ENCODE measurements at regions not wholly inside any gene's neighbourhood (a gene's known extent, or its start where the extent isn't known, plus 50 kb on each side); places are given as distances from the start of the nearest gene placed in this dataset.
A peak's percentile ranks its signal among the peaks of the same experiment; 100 is the strongest.

DNA sequence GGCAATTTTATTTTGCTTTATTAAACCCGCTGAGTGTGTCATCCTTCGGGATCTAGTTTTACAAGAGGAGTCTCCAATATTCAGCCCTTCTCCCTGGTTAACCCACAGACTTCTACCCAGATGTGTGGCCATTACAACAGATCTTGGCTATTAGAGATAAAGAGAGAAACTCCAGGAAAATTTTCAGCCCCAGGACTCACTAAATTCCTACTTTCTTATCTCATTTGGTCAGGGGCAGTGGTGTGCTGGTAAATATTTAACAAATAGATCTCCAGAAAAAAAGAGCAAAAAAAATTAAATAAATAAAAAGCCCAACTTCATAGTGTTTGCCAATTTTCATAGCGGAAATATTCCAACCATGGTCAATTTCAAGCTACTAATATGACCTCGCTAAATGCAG lies 168.4 kb downstream of the RND3 start:
- DNase-seq (ENCODE audit: low spot score) = no peak

DNA sequence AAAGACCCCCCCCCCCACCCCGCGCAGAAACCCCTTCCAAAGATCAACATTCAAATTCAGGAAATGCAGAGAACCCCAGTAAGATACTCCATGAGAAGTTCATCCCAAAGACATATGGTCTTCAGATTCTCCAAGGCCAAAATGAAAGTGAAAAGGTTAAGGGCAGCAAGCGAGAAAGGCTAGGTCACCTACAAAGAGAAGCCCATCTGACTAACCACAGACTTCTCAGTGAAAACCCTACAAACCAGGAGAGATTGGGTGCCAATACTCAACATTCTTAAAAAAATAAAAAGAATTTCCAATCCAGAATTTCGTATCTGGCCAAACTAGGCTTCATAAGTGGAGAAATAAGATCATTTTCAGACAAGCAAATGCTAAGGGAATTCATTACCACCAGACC lies 175.2 kb downstream of the RND3 start:
- no peak for DNase-seq (ENCODE audit: low spot score)

- DNase-seq (ENCODE audit: low spot score) = peak; percentile 42
These were observed 178.0 kb downstream of the RND3 start for GRCh38 chr2:150309311-150310080.

DNA sequence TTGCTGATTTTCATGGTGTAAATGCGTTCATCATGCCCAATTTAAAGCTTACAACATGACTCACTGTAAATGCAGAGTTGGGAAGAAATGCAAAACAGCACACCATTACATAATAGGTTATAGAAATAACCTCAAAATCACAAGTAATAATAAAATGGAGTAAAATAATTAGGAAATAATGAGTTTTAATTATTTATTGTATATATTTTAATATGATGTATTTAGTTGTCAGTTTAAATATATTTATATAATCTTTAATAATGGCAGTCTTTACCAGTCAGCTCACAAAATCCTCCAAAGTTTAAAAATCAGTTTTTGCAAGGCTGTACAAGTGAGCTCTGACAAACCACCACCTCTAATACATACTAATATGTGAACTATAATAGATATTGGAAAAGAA lies 180.2 kb downstream of the RND3 start:
- no peak for DNase-seq (ENCODE audit: low spot score)

GRCh38 chr2:150303281-150303680 lies 184.2 kb downstream of the RND3 start:
- no peak for DNase-seq (ENCODE audit: low spot score)

- DNase-seq (ENCODE audit: low spot score) = no peak
These were observed 188.7 kb downstream of the RND3 start for GRCh38 chr2:150298571-150299305.

- DNase-seq (ENCODE audit: low spot score) = no peak
These were observed 190.5 kb downstream of the RND3 start for GRCh38 chr2:150296770-150297546.

DNA sequence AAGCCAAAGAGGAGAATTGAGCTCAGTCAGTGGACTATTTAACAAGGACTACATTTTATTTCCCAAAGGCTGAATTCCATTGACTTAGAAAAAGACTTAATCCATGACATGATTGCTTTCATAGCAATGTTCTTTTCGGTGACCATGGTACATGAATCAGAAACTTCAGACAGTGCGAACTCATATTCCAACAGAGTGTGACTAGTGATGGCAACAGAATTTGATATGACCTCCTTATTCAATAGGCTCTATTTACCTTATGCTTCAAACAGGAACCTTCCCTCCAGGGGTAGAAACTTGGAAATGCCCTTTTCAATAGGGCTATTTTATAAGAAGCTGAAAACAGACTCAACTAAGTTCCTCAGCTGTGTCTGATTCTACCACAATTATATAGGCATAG lies 191.9 kb downstream of the RND3 start:
- no peak for DNase-seq (ENCODE audit: low spot score)

DNA sequence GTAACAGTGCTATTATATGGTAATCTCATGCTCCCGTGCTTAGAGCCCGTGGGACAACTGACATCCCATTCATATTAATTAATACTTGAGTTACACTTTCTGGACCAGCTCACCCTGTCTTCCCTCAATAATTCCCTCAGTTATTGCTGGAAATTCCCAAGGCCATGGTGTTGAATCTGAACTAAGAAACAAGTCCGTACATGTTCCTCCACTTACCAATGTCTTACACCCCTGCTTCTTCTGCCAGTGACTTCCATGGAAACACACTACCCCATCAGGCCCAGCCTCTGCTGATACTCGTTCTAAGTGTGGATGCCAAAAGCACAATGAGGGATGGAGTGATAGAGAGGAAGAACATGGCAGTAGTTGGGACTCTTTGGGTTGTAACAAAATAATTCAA lies 193.7 kb downstream of the RND3 start:
- DNase-seq (ENCODE audit: low spot score) = no peak

DNA sequence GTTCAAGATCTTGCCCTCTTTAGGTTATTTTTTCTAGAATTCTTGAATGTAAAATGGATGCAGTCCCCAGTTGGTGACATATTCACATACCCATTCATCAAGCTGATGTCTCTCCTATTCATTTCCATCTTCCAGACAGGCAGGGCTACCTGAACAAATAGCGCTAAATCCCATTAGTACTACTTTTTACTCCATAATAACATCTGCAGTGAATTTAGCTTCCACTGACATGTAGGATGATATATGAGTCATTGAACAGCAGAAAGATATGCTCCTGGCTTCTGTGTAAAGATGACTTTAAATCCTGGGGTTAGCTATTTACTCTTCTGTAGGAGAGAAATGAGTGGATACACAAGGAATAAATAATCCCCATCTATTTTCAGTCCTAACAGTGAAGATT lies 194.7 kb downstream of the RND3 start:
- no peak for DNase-seq (ENCODE audit: low spot score)

- no peak for DNase-seq (ENCODE audit: low spot score)
These were observed 195.3 kb downstream of the RND3 start for GRCh38 chr2:150292192-150292591.

DNA sequence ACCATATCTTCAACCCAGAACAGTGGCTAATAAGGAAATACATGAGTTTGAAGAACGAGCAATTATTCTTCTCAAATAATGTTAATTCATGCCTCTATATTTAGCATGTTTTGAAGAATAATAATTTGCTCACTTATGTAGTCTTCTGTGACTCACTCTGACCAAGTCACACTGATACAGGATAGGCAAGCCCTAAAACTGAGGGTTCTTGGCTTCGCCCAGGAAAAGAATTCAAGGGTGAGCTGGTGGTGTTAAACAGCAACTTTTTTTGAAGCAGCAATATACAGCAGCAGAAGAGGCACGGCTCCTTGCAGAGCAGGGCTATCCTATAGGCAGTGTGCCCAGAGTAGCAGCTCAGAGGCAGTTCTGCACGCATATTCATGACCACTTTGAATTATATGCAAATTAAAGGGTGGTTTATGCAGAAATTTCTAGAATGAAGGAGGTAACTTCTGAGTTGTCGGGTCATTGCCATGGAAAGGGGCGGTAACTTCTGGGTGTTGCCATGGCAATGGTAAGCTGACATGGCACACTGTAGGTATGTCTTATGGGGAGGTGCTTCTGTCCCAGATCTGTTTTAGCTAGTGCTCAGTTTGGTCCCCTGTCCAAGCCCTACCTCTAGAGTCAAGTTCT lies 200.6 kb downstream of the RND3 start:
- no peak for DNase-seq (ENCODE audit: low spot score)

DNA sequence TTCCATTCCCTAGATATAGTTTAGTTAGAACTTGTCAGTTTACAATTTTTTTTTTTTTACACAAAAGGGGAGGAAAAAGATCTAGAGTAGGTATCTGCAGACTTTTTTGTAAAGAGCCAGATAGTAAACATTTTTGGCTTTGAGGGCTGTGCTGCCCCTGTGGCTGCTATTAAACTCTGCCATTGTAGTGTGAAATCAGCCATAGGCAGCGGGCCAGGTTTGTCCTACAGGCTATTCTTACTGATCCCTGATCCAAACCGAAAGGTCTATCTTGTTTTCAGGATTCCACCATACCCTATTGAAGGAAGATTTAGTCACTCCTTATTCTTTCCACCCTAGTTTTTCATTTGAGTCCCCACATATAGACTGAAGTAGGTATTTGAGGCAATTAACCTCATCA lies 203.4 kb downstream of the RND3 start:
- no peak for DNase-seq (ENCODE audit: low spot score)

DNA sequence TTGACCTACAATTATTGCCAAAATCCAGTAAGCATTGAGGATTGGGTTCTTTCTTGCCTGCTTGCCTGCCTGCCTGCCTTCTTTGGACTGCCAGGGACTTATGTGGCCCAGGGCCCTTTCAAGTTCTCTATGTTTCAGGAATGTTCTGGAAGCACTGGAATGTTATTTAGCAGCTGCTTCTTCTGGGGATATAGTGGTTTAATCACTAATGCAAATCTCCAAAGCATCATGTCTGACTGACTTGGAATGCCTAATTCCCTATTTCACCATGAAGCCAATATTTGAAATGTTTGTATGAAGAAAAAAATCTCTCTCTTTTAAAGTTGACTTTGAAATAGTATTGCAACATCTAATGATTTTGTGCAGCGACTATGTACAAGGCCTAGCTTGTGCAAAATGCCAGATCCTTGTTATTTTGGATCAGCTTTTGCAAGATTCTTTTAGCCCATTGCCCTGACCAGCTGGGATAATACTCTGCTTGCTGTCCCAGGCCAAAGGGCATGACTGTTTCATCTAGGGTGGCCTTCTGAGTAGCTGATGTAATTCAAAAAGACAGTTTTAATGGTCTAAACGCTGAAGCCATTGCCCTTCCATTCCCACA lies 204.6 kb downstream of the RND3 start:
- no peak for DNase-seq (ENCODE audit: low spot score)

GRCh38 chr2:150282357-150282756 lies 205.1 kb downstream of the RND3 start:
- DNase-seq (ENCODE audit: low spot score) = no peak

DNA sequence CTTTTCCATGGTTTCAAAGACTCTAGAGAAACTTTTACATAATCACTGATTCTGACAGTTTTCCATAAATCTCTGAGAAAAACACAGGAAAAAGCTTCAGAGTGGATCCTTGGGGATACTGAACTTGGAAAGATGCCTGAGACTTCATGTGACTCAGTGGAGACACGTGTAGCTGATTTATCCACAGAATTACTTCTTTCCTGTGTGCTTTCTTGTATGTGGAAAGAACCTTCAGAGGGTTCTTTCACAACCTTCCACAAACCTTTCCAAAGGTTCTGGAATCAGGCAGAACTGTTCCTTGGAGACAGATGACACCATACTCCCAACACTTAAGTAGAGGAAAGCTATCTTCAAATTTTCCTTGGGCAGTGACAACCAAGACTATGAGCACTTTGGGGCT lies 207.2 kb downstream of the RND3 start:
- no peak for DNase-seq (ENCODE audit: low spot score)

- no peak for DNase-seq (ENCODE audit: low spot score)
These were observed 207.8 kb downstream of the RND3 start for GRCh38 chr2:150279686-150280085.

DNA sequence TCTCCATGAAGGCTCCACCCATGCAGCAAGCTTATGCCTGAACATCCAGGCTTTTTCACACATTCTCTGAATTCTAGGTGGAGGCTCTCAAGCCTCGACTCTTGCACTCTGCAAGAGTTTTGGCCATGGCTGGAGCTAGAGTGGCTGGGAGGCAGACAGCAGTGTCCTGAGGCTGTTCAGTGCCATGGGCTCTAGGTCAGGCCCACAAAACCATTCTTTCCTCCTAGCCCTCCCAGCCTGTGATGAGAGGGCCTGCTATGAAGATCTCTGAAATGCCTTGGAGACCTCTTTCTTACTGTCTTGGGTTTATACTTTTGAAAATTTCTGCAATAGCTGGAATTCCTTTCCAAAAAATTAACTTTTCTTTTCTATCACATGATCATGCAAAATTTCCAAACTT lies 210.7 kb downstream of the RND3 start:
- no peak for DNase-seq (ENCODE audit: low spot score)

GRCh38 chr2:150274108-150274507 lies 213.4 kb downstream of the RND3 start:
- no peak for DNase-seq (ENCODE audit: low spot score)

- no peak for DNase-seq (ENCODE audit: low spot score)
These were observed 215.3 kb downstream of the RND3 start for GRCh38 chr2:150271952-150272802.

Measured in HuH-7 (cell line).